ENCODE measurements at regions not wholly inside any gene's neighbourhood (a gene's known extent, or its start where the extent isn't known, plus 50 kb on each side); places are given as distances from the start of the nearest gene placed in this dataset.

DNA sequence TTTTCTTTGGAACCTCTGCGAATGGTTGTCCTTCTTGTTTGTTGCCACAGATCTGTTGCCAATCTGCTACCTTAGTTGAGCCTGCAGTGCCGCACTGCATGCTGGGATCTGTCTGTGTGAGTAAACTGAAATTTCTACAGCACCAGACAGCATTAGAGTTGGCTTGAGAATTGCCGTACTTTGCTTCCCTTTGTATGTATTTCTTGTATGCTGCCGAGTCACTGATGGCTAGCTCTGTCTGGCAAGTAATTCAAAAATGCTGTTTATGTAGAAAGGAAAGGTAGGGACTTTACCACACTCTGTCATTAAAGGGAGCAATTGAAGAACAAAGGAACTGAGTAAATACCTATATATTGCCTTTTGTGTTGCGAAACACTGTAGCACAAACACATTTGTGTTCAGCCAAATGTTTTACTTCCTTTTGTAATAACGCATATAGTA lies 857.4 kb downstream of the USP25 start:
- no peaks in the 10 kb centered on the region for H3K27me3 Mint-ChIP-seq
- H3K4me3 Mint-ChIP-seq = no peak overlapping the region
- H3K27ac Mint-ChIP-seq = no peak overlapping the region
- H3K4me1 Mint-ChIP-seq (ENCODE audit: low read depth) = no peaks in the 10 kb centered on the region
- no peaks in the 10 kb centered on the region for H3K36me3 Mint-ChIP-seq
- H3K9me3 Mint-ChIP-seq (ENCODE audit: low read depth) = peaks cover 1% of the 10 kb centered on the region

DNA sequence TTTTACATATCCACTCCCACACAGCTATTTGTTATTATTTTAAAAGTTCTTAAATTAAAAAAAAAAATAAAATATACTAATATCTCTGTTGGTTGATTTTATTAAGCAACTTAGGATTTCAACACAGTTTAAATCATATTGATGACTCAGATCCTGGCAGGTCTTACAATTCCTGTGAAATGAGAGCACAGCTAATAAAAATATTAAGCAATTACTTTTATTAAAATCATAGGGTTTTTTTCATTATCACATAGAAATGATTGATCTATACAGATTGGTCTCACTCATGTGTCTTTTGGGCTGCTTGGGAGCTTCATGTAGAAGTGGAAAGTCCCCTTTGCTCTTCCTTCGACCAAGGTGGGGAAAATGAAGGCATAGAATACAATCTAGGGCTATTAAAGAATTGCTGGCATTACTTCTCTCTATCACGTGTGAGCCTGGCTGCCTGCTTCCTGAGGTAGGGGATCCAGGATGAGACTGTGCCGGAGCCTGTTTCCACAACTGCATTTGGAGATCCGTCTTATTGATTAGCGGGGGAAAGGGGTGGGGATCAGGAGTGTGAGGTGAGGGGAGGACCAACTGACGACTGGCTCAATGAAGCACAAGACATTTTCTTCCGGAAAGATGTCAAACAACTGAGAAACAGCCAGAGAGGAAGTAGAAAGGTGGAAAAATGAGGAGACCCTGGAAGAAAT lies 858.0 kb downstream of the USP25 start:
- H3K9me3 Mint-ChIP-seq (ENCODE audit: low read depth) = peaks cover 3% of the 10 kb centered on the region
- H3K36me3 Mint-ChIP-seq = no peaks in the 10 kb centered on the region
- no peak overlapping the region for H3K4me3 Mint-ChIP-seq
- H3K27me3 Mint-ChIP-seq = no peaks in the 10 kb centered on the region
- no peak overlapping the region for H3K27ac Mint-ChIP-seq
- no peaks in the 10 kb centered on the region for H3K4me1 Mint-ChIP-seq (ENCODE audit: low read depth)

DNA sequence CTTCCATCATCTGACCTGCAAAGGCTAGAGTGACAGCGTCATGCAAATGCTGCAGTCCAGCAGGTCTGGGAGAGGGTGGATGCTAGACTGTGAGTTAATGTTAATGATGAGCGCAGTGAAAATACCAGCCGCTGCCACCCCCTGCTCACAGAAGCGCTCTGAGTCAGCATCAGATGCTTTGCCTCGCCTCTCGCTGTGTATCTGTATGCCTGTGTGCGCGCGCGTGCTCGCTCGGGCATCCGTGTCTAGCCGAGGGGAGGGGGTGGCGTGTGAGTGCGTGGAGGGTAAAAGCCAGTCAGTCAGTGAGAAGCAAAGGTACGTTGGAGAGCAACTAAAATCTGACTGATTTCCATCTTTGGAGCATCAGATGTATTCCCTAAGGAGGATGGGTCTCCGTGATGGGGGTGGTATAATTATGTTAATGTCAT lies 858.7 kb downstream of the USP25 start:
- no peak overlapping the region for H3K4me3 Mint-ChIP-seq
- no peaks in the 10 kb centered on the region for H3K4me1 Mint-ChIP-seq (ENCODE audit: low read depth)
- peaks cover 3% of the 10 kb centered on the region for H3K9me3 Mint-ChIP-seq (ENCODE audit: low read depth)
- H3K27me3 Mint-ChIP-seq = no peaks in the 10 kb centered on the region
- H3K36me3 Mint-ChIP-seq = no peaks in the 10 kb centered on the region
- no peak overlapping the region for H3K27ac Mint-ChIP-seq

DNA sequence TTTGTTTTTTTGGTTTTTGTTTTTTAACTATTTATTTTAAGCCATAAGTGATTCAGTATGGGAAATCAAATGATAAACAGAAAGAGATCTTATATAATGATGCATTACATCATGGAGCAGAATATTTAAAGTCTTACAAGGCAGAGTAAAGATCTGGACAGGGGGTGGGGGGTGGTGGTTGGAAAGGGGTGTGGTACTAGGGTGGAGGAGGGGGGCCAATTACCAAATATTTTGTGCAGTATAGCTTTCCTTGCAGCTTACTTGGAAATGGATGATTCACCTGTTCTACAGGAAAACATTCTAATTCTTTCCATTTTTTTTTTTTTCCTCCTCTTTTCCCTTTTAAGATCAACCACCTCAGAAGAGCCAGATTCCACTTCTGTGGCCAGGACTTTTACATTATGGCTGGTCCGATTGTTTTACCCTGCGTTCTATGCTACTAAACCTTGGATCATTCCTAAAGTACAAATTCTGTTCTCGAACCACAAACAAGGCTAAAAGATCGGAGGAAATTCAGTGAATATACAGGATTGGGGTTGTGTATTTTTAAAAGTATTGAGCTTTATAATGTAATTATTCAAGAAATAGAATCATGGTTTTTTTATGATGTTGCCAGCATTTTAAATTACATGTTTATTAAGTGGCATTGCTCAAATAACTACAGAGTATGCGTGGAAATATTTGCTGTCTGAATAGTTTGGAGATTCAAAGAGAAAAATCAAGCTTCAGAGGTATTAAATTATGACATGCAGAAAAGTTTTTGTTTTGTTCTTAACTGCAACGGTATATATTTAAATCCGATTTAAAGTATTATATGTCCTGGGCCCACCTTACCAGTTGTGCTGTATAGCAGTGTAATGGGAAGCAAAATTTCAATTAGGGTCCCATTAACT lies 859.5 kb downstream of the USP25 start:
- no peak overlapping the region for H3K4me3 Mint-ChIP-seq
- no peak overlapping the region for H3K27ac Mint-ChIP-seq
- H3K9me3 Mint-ChIP-seq (ENCODE audit: low read depth) = peaks cover 5% of the 10 kb centered on the region
- no peaks in the 10 kb centered on the region for H3K36me3 Mint-ChIP-seq
- H3K4me1 Mint-ChIP-seq (ENCODE audit: low read depth) = no peaks in the 10 kb centered on the region
- no peaks in the 10 kb centered on the region for H3K27me3 Mint-ChIP-seq

DNA sequence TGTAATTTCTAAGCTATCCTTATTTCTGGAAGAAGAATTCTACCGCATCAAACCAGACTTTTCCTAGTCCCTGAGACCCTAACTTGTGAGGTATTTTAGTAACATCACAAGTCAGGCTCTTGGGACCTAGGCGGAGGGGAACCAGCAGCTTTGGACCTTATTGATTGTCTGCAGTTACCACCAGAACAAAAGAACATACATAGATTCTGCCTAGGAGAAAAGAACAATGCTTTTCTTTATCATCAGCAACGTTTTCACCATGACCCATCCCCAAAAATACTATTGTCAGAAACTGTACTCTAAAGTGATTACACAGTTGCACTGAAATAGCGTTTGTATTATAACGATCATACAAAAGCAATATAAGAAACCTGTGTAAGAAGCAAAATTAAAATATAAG lies 860.4 kb downstream of the USP25 start:
- no peaks in the 10 kb centered on the region for H3K4me1 Mint-ChIP-seq (ENCODE audit: low read depth)
- no peaks in the 10 kb centered on the region for H3K27me3 Mint-ChIP-seq
- no peaks in the 10 kb centered on the region for H3K36me3 Mint-ChIP-seq
- H3K9me3 Mint-ChIP-seq (ENCODE audit: low read depth) = peaks cover 7% of the 10 kb centered on the region
- H3K27ac Mint-ChIP-seq = no peak overlapping the region
- H3K4me3 Mint-ChIP-seq = no peak overlapping the region

DNA sequence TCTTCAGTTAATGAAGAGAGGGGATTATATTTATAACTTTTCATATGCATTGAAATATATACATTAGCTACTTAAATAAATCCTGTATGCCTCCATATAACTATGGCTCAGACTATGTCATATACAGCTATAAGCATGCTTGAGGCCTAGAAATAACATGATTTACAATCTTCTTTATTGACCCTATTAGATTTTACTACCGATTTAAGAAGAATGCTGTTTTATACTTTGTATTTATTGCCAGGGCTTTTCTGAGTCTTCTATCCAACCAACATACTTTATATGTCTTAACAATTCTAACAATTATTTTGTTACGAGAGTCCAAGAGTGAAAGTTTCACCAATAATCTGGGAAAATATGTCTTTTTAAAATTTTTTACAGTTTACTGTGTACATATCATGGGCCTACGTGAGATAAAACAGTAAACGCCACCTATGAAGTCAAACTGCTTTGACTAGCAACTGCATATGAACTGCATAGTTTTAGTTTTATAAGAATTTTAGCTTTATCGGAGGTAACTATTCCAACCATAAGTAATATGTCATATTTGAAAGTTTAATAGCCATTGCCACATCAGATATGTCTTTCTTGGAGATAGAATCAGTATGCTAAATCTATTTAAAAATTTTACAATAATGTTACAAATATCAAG lies 861.0 kb downstream of the USP25 start:
- Mint-ChIP-seq H3K4me3 (no peak overlapping the region), H3K27ac (no peak overlapping the region), H3K36me3 (no peaks in the 10 kb centered on the region), H3K9me3 (ENCODE audit: low read depth) (peaks cover 7% of the 10 kb centered on the region), H3K4me1 (ENCODE audit: low read depth) (no peaks in the 10 kb centered on the region), H3K27me3 (no peaks in the 10 kb centered on the region)

DNA sequence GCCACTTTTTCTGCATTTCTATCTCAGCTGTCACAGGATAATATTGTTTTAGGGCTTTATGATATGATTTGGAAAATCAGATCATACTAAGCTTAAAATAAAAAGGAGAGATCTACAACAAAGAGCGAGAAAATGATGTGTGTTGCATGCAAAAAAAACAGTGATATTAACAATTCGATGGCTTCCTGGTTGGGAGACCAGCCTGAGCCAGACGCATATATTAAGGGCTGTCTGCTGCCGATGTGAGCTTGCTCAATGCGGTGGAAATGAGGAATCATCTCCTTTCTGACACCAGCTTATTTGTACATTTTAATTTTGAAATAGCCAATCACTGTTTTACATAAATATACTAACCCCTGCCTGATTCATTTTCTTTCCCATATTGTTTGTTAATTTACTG lies 862.6 kb downstream of the USP25 start:
- Mint-ChIP-seq H3K4me1 (ENCODE audit: low read depth) (no peaks in the 10 kb centered on the region), H3K27me3 (no peaks in the 10 kb centered on the region), H3K36me3 (no peaks in the 10 kb centered on the region), H3K9me3 (ENCODE audit: low read depth) (peaks cover 10% of the 10 kb centered on the region), H3K4me3 (no peak overlapping the region), H3K27ac (no peak overlapping the region)

DNA sequence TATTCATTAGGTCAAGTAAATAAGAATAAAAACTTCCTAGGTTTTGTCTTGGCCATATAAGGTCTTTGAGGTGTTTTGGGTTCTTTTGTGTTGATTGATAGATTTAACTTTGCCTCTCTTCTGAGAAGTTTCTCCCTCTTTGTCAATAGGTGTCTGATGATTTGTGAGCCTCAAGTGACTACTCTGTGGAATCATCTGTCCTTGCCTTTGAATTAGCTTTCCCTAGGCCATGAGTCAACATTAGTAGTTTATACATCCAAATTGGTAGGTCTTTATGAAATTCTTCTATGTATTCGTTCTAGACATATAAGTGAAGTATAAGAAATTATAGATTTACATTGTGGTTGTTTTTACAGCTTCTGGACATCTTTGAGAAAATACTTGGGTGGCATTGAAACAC lies 864.4 kb downstream of the USP25 start:
- Mint-ChIP-seq H3K4me1 (ENCODE audit: low read depth) (no peaks in the 10 kb centered on the region), H3K36me3 (no peaks in the 10 kb centered on the region), H3K27me3 (no peaks in the 10 kb centered on the region), H3K4me3 (no peak overlapping the region), H3K27ac (no peak overlapping the region), H3K9me3 (ENCODE audit: low read depth) (peaks cover 10% of the 10 kb centered on the region)

DNA sequence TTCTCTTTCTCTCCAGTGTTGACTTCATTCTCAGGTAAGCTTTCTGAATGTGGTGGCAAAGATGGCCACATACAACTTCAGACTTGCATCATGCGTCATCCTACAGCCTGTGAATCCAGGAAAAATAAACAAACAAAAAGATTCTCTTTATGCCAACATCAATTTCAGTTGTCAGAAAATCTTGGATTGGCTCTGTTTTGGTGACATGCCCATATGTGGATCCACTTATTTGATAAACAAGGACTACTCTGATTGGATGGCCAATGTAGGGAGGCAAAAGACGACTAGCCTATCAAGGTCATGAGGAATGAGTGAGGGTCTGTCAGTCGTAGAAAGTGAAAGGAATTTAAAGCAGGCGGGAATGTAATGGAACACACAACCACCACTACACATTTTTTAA lies 866.6 kb downstream of the USP25 start:
- Mint-ChIP-seq H3K36me3 (no peaks in the 10 kb centered on the region), H3K27me3 (no peaks in the 10 kb centered on the region), H3K4me3 (no peak overlapping the region), H3K27ac (no peak overlapping the region), H3K9me3 (ENCODE audit: low read depth) (peaks cover 10% of the 10 kb centered on the region), H3K4me1 (ENCODE audit: low read depth) (no peaks in the 10 kb centered on the region)

DNA sequence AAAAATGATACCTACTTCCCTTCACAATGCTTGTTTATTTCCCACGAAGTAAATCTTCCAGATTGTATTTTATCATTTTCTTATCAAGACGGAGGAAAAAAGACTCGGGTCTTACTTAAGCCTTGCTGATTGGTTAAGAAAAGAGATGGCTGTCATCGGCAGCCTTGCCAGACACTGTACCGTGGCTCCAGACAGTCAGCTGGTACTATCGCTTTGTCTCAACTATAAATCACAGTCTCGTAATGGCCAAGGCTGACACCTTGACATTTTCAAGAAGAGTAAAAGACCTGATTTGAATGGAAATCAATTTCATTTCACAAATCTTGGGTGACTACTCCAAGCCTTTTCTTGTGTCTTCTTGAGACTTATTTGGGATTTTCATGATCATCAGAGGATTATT lies 868.0 kb downstream of the USP25 start:
- Mint-ChIP-seq H3K27me3 (no peaks in the 10 kb centered on the region), H3K27ac (no peak overlapping the region), H3K36me3 (no peaks in the 10 kb centered on the region), H3K9me3 (ENCODE audit: low read depth) (peaks cover 10% of the 10 kb centered on the region), H3K4me3 (no peak overlapping the region), H3K4me1 (ENCODE audit: low read depth) (no peaks in the 10 kb centered on the region)

DNA sequence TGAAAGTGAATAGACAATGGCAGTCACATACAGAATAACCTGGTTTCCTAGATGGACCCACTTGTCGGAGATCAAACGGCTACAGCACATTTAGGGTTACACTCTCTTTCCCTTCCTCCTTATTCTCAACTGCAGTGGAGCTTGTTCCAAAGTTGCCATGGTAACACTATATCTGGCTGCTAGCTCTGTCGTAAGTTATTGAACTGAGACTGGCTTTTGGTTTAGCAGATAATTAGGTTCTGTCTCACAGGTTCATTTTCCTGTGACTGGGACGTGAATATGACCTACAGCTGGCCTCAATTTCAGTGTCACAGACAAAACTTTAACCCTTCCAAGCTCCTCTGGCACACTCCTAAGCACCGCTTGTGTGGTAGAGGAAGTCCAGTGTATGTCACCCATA lies 875.8 kb downstream of the USP25 start:
- H3K4me3 Mint-ChIP-seq = no peak overlapping the region
- no peak overlapping the region for H3K27ac Mint-ChIP-seq
- H3K36me3 Mint-ChIP-seq = no peaks in the 10 kb centered on the region
- H3K9me3 Mint-ChIP-seq (ENCODE audit: low read depth) = peaks cover 7% of the 10 kb centered on the region
- no peaks in the 10 kb centered on the region for H3K27me3 Mint-ChIP-seq
- H3K4me1 Mint-ChIP-seq (ENCODE audit: low read depth) = no peaks in the 10 kb centered on the region

DNA sequence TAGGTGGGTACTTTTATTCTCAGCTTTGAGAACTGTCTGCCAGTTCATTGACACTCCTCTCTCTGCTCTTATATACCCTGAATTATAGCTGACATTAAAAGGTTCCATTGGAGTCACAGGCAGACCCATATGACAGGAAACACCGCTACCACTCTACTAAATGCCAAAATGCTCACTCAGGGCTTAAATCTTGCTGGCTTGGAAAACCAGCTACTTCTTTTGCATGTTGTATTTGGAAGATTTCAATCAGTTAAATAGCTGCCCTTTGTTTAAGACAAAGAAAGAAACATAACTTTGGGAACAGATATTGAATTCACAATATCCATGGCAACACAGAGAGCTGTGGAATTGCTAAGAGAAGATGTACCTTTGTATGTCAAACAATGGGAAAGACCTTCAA lies 876.5 kb downstream of the USP25 start:
- Mint-ChIP-seq H3K36me3 (no peaks in the 10 kb centered on the region), H3K4me3 (no peak overlapping the region), H3K4me1 (ENCODE audit: low read depth) (no peaks in the 10 kb centered on the region), H3K27ac (no peak overlapping the region), H3K27me3 (no peaks in the 10 kb centered on the region), H3K9me3 (ENCODE audit: low read depth) (peaks cover 7% of the 10 kb centered on the region)

DNA sequence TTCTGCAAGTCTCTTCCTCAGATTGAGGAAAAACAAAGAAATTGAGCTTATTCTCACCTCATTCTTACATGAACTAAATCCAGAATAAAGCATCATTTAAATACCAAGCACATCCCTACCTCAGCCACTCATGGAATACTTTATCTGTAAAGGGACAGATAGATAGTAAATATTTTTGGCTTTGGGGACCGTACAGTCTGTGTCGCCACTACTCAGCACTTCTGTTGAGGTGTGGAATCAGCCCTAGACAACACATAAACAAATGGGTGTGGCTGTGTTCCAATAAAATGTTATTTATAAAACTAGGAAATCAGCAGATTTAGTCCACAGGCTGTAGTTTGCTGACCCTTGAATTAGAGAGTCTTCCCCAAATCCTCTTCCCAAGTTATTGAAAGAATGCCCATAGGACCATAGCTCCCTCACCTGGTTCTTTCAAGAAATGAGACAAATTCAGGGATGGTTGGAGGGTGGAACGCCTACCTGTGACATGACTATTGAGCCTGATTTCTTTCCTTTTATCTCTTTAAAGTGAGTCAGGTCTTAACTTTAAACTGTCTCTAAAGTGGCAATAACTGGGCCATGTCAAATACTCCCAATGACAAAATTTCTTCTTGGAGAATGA lies 878.5 kb downstream of the USP25 start:
- Mint-ChIP-seq H3K27ac (no peak overlapping the region), H3K27me3 (no peaks in the 10 kb centered on the region), H3K4me1 (ENCODE audit: low read depth) (no peaks in the 10 kb centered on the region), H3K36me3 (no peaks in the 10 kb centered on the region), H3K4me3 (no peak overlapping the region), H3K9me3 (ENCODE audit: low read depth) (peaks cover 8% of the 10 kb centered on the region)

DNA sequence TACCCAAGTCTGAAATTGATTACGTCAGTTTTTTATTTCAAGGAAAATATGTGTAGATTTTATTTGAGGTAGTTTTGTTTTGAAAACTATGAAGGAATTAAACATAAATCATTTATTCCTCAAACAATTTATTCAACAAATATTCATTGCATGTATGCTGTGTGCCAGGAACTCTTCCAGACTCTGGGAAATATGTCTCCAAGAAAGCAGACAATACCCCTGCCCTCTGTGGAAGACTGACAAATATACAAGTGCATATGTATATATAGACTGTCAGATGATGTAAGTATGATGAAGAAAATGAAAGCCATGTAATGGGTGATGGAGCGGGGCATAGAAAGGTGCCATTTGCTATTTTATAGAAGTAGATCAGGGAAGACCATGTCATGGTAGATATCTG lies 889.5 kb downstream of the USP25 start:
- Mint-ChIP-seq H3K9me3 (ENCODE audit: low read depth) (peaks cover 9% of the 10 kb centered on the region), H3K27ac (no peak overlapping the region), H3K4me3 (no peak overlapping the region), H3K27me3 (no peaks in the 10 kb centered on the region), H3K36me3 (no peaks in the 10 kb centered on the region), H3K4me1 (ENCODE audit: low read depth) (no peaks in the 10 kb centered on the region)

DNA sequence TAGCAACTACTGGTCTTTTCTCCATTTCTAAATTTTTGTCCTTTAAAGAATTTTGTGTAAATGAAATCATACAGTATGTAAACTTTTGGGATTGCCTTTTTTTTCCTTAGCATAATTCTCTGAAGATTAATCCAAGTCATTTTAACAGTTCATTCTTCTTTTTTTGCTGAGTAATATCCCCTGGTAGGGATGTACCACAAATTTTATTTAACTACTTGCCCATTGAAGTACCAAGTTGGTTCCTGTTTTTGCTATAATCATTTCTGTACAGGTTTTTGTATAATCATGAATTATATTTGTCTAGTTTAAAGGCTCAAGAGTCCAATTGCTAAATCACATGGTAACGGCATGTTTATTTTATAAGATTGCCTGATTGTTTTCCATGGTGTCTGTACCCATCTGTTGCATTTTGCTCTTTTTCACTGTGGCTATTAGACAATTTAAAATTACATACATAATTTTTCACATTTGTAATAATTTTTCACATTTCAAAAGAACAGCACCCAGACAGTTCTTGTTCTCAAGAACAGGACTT lies 891.1 kb downstream of the USP25 start:
- no peaks in the 10 kb centered on the region for H3K27me3 Mint-ChIP-seq

More for the DNA sequence above, 891.1 kb downstream of the USP25 start:
- no peaks in the 10 kb centered on the region for H3K4me1 Mint-ChIP-seq (ENCODE audit: low read depth)
- no peaks in the 10 kb centered on the region for H3K36me3 Mint-ChIP-seq
- no peak overlapping the region for H3K4me3 Mint-ChIP-seq
- peaks cover 9% of the 10 kb centered on the region for H3K9me3 Mint-ChIP-seq (ENCODE audit: low read depth)
- no peak overlapping the region for H3K27ac Mint-ChIP-seq

All from activated naive CD8-positive, alpha-beta T cell (primary cell).